ENCODE measurements at regions not wholly inside any gene's neighbourhood (a gene's known extent, or its start where the extent isn't known, plus 50 kb on each side); places are given as distances from the start of the nearest gene placed in this dataset.

GRCh38 chr1:239053279-239053678 lies 333.1 kb upstream of the CHRM3 start:
- TF ChIP-seq, protein P1, sequence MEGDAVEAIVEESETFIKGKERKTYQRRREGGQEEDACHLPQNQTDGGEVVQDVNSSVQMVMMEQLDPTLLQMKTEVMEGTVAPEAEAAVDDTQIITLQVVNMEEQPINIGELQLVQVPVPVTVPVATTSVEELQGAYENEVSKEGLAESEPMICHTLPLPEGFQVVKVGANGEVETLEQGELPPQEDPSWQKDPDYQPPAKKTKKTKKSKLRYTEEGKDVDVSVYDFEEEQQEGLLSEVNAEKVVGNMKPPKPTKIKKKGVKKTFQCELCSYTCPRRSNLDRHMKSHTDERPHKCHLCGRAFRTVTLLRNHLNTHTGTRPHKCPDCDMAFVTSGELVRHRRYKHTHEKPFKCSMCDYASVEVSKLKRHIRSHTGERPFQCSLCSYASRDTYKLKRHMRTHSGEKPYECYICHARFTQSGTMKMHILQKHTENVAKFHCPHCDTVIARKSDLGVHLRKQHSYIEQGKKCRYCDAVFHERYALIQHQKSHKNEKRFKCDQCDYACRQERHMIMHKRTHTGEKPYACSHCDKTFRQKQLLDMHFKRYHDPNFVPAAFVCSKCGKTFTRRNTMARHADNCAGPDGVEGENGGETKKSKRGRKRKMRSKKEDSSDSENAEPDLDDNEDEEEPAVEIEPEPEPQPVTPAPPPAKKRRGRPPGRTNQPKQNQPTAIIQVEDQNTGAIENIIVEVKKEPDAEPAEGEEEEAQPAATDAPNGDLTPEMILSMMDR (IDR thresholded peaks at IDR 0.05; ENCODE audit: extremely low read depth in 1 of 2, insufficient read depth in 1 of 2, low read depth in 1 of 2, low read length in 2 of 2) = no peak
- TF ChIP-seq POLR2AphosphoS5 (IDR thresholded peaks at IDR 0.05; ENCODE audit: insufficient read depth, low read depth, low read length) = no peak

Measured in endothelial cell of umbilical vein (primary cell).